GM12878 (cell line): ENCODE measurements at regions not wholly inside any gene's neighbourhood (a gene's known extent, or its start where the extent isn't known, plus 50 kb on each side); places are given as distances from the start of the nearest gene placed in this dataset.

ENCODE experiments used
- ATAC-seq: fragments of 200-7000 bp; cut with Tn5 transposase; 3 replicates; pipeline ENCODE4 v1.9.1; 2020; ENCODE audit warnings: mild to moderate bottlenecking, moderate library complexity
- BruUV-seq: library from RNA; stranded (reverse); fragments of 400-500 nt; replicated peaks from 2 replicates; lab custom pipeline; 2021; lab: Mats Ljungman, UMichigan
- CTCF ChIA-PET: fragments of 300-600 bp; sonication (Branson Sonifier 250); formaldehyde crosslinking; extraction: SDS; loops from one replicate; lab custom pipeline; 2021; ENCODE audit warnings: inconsistent platforms; lab: Yijun Ruan, JAX
- POLR2A ChIA-PET: fragments of 350-600 bp; formaldehyde crosslinking; extraction: SDS; loops from one replicate; lab custom pipeline; 2021; ENCODE audit warnings: inconsistent platforms; lab: Charles Lee
- RAD21 ChIA-PET: fragments of 300-600 bp; sonication (Branson Sonifier 250); formaldehyde crosslinking; loops from one replicate; lab custom pipeline; 2023; ENCODE audit warnings: antibody characterized with exemption; ENCODE audit not compliant: unreplicated experiment; lab: Charles Lee
- SMC1A ChIA-PET: fragments of 300-600 bp; sonication (Branson Sonifier 250); formaldehyde crosslinking; loops from one replicate; lab custom pipeline; 2023; ENCODE audit not compliant: unreplicated experiment, uncharacterized antibody; lab: Charles Lee
- DNase-seq: peaks from one replicate; pipeline ENCODE4 v3.0.0-alpha.2; 2011; ENCODE audit warnings: low read depth, low spot score
- FAIRE-seq: peaks from 3 replicates; lab custom pipeline; 2011; peaks lifted over from hg19 to GRCh38; lab: Jason Lieb, UNC
- H2AFZ ChIP-seq: 2 replicates; pipeline ENCODE4 v1.6.0; 2011; ENCODE audit warnings: low read depth, low read length, control low read depth; ENCODE audit not compliant: control insufficient read depth
- H3K27ac ChIP-seq: 2 replicates; pipeline ENCODE4 v1.5.1; 2011; ENCODE audit warnings: control low read depth; ENCODE audit not compliant: control insufficient read depth, insufficient read depth
- H3K27me3 ChIP-seq, 2 experiments: replicated peaks in 1 of 2; 2 replicates each; pipeline versions ENCODE4 v1.6.0 to v1.6.1; 2011; ENCODE audit warnings: low read length in 1 of 2; ENCODE audit not compliant: control insufficient read depth in 2 of 2, insufficient read depth in 2 of 2
- H3K36me3 ChIP-seq, 2 experiments: 2 replicates each; pipeline ENCODE4 v1.5.1; 2011; ENCODE audit warnings: low read length in 1 of 2; ENCODE audit not compliant: control insufficient read depth in 2 of 2, insufficient read depth in 2 of 2
- H3K4me1 ChIP-seq: 2 replicates; pipeline ENCODE4 v1.6.1; 2011; ENCODE audit warnings: mild to moderate bottlenecking, low read length, moderate library complexity, mixed read lengths; ENCODE audit not compliant: control insufficient read depth, insufficient read depth
- H3K4me2 ChIP-seq: 2 replicates; pipeline ENCODE4 v1.6.0; 2011; ENCODE audit warnings: control low read depth; ENCODE audit not compliant: control insufficient read depth, insufficient read depth
- H3K4me3 ChIP-seq: fragments of 200-600 bp; sonication (generic); 2 replicates; pipeline ENCODE4 v1.5.1; 2016
- H3K79me2 ChIP-seq: 2 replicates; pipeline ENCODE4 v1.6.0; 2011; ENCODE audit warnings: low read length; ENCODE audit not compliant: control insufficient read depth, insufficient read depth
- H3K9ac ChIP-seq: 2 replicates; pipeline ENCODE4 v1.8.0; 2011; ENCODE audit warnings: low read length, control low read depth, mixed read lengths; ENCODE audit not compliant: control insufficient read depth, insufficient read depth
- H3K9me3 ChIP-seq: replicated peaks from 3 replicates; pipeline ENCODE4 v1.5.1; 2011; ENCODE audit warnings: mild to moderate bottlenecking, low read length; ENCODE audit not compliant: control insufficient read depth, insufficient read depth
- H4K20me1 ChIP-seq: 2 replicates; pipeline ENCODE4 v1.6.0; 2011; ENCODE audit not compliant: control insufficient read depth, insufficient read depth
- CREM ChIP-seq: IDR thresholded peaks from 2 replicates; pipeline ENCODE4 v1.6.1; 2014; ENCODE audit warnings: antibody characterized with exemption, low read depth
- EED ChIP-seq: sonication (generic); IDR thresholded peaks from 2 replicates; pipeline ENCODE4 v1.6.1; 2016; ENCODE audit warnings: antibody characterized with exemption, low read depth
- GABPA ChIP-seq: IDR thresholded peaks from 2 replicates; pipeline ENCODE4 v1.6.1; 2014; ENCODE audit warnings: antibody characterized with exemption, low read depth, mild to moderate bottlenecking, inconsistent platforms
- JUNB ChIP-seq: IDR thresholded peaks from 2 replicates; pipeline ENCODE4 v1.6.1; 2016; ENCODE audit warnings: antibody characterized with exemption, mild to moderate bottlenecking
- NFYB ChIP-seq: IDR thresholded peaks from 2 replicates; pipeline ENCODE4 v1.6.1; 2011; ENCODE audit warnings: low read depth, mild to moderate bottlenecking, low read length, improper control_type of control experiment, moderate library complexity; ENCODE audit not compliant: insufficient read depth
- NR2C1 ChIP-seq: fragments of 450-650 bp; IDR thresholded peaks from 2 replicates; pipeline ENCODE4 v1.6.1; 2017; ENCODE audit warnings: antibody characterized with exemption, mild to moderate bottlenecking, moderate library complexity
- PAX8 ChIP-seq: fragments of 450-650 bp; IDR thresholded peaks from 2 replicates; pipeline ENCODE4 v1.6.1; 2017; ENCODE audit warnings: mild to moderate bottlenecking, moderate library complexity
- RAD21 ChIP-seq: IDR thresholded peaks from 2 replicates; pipeline ENCODE4 v1.6.1; 2011; ENCODE audit warnings: mild to moderate bottlenecking, low read depth, low read length, moderate library complexity; ENCODE audit not compliant: insufficient read depth
- RAD51 ChIP-seq: fragments of 450-650 bp; IDR thresholded peaks from 2 replicates; pipeline ENCODE4 v1.6.1; 2016; ENCODE audit warnings: moderate library complexity, mild to moderate bottlenecking, inconsistent platforms
- SRF ChIP-seq, 2 experiments: IDR thresholded peaks; 2 replicates each; pipeline ENCODE4 v1.6.1; 2011; ENCODE audit warnings: low read depth in 2 of 2, low read length in 2 of 2, mild to moderate bottlenecking in 1 of 2, moderate library complexity in 1 of 2
- TCF3 ChIP-seq: IDR thresholded peaks from 2 replicates; pipeline ENCODE4 v1.6.1; 2012; ENCODE audit warnings: low read depth, mild to moderate bottlenecking, low read length, borderline replicate concordance; ENCODE audit not compliant: insufficient read depth
- YBX1 ChIP-seq: fragments of 450-650 bp; IDR thresholded peaks from 2 replicates; pipeline ENCODE4 v1.6.1; 2016; ENCODE audit warnings: antibody characterized with exemption
- ZNF207 ChIP-seq: fragments of 450-650 bp; IDR thresholded peaks from 2 replicates; pipeline ENCODE4 v1.6.1; 2014; ENCODE audit warnings: antibody characterized with exemption, mild to moderate bottlenecking, borderline replicate concordance
- ZNF24 ChIP-seq: fragments of 450-650 bp; IDR thresholded peaks from 2 replicates; pipeline ENCODE4 v1.6.1; 2017; ENCODE audit warnings: antibody characterized with exemption, mild to moderate bottlenecking
- ZNF384 ChIP-seq: IDR thresholded peaks from 2 replicates; pipeline ENCODE4 v1.6.1; 2012; ENCODE audit warnings: low read depth, mild to moderate bottlenecking, low read length, improper control_type of control experiment, borderline replicate concordance
- WGBS: methylation state at CpG from one replicate; pipeline ENCODE4 v1.1.6; 2016; ENCODE audit warnings: low lambda C conversion rate; ENCODE audit not compliant: insufficient replicate concordance, insufficient coverage; ENCODE audit errors: missing lambda C conversion rate; 5-methylcytosine and 5-hydroxymethylcytosine counted together
- in situ Hi-C: fragments of 300-500 bp; cut with MboI; formaldehyde crosslinking; loops from 9 replicates; pipeline ENCODE4 v1.14.3; 2018; ENCODE audit warnings: mixed read lengths
- intact Hi-C: fragments of 100-400 bp; cut with micrococcal nuclease; formaldehyde crosslinking; loops from one replicate; pipeline ENCODE4 v1.14.2; 2022; ENCODE audit not compliant: unreplicated experiment
- TF ChIP-seq, protein P1 (sequence below): fragments of 450-650 bp; IDR thresholded peaks from 2 replicates; pipeline ENCODE4 v1.6.1; 2016; ENCODE audit warnings: mild to moderate bottlenecking, moderate library complexity, borderline replicate concordance
- TF ChIP-seq, protein P2 (sequence below): fragments of 450-650 bp; IDR thresholded peaks from 2 replicates; pipeline ENCODE4 v1.6.1; 2017; ENCODE audit warnings: mild to moderate bottlenecking, moderate library complexity

DNA sequence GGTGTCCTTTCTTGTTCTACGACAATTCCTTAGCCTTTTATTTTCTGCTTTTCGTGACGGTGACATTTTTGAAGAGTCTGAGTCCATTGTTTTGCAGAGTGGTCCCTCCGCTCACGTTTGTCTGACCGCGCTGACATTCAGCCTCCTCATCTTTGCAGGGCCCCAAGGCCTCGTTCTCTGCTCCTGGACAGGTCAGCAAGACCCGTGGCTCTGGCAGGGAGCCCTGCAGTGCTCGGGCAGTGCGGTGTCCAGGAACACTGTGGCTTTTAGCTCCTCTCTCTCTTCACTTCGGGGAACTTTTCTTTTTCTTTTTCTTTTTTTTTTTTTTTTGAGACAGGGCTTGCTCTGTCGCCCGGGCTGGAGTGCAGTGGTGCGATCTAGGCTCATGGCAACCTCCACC is 142.5 kb downstream of the DNAJB6 start (continued):
- TF ChIP-seq, protein P1, sequence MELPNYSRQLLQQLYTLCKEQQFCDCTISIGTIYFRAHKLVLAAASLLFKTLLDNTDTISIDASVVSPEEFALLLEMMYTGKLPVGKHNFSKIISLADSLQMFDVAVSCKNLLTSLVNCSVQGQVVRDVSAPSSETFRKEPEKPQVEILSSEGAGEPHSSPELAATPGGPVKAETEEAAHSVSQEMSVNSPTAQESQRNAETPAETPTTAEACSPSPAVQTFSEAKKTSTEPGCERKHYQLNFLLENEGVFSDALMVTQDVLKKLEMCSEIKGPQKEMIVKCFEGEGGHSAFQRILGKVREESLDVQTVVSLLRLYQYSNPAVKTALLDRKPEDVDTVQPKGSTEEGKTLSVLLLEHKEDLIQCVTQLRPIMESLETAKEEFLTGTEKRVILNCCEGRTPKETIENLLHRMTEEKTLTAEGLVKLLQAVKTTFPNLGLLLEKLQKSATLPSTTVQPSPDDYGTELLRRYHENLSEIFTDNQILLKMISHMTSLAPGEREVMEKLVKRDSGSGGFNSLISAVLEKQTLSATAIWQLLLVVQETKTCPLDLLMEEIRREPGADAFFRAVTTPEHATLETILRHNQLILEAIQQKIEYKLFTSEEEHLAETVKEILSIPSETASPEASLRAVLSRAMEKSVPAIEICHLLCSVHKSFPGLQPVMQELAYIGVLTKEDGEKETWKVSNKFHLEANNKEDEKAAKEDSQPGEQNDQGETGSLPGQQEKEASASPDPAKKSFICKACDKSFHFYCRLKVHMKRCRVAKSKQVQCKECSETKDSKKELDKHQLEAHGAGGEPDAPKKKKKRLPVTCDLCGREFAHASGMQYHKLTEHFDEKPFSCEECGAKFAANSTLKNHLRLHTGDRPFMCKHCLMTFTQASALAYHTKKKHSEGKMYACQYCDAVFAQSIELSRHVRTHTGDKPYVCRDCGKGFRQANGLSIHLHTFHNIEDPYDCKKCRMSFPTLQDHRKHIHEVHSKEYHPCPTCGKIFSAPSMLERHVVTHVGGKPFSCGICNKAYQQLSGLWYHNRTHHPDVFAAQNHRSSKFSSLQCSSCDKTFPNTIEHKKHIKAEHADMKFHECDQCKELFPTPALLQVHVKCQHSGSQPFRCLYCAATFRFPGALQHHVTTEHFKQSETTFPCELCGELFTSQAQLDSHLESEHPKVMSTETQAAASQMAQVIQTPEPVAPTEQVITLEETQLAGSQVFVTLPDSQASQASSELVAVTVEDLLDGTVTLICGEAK, result no peak
- TF ChIP-seq GABPA, result no peak
- no peak for TF ChIP-seq CREM
- no peak for TF ChIP-seq RAD21

DNA sequence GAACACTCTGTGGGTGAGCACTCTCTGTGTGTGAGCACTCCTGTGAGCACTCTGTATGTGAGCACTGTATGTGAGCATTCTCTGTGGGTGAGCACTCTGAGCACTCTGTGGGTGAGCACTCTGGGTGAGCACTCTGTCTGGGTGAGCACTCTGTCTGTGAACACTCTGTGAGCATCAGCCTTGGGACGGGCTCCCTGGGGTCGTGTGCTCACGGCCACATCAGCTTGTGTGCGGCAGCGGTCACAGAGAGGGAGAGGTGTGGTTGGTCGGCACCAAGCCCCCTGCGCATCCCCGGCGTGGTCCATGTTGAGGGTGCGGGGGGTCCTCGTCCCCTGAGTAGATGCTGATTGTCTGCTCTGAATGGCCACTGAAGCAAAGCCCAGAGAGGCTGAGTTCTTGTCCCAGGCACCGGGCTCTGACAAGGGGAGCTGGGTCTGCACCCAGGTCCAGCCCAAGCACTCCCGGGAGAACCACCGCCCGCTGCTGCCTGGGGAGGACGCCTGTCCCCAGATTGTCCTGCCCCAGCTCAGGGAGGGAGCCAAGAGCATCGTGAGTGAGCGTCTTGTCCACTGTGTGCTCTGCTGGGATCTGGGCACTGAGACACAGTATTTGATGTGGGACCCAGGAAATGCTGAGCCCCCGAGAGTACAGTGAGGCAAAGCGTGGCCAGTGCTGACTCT is 143.7 kb downstream of the DNAJB6 start:
- no peak for ATAC-seq
- ChIA-PET CTCF (no interaction called here), POLR2A (no interaction called here), RAD21 (no interaction called here), SMC1A (no interaction called here)
- Histone ChIP-seq H3K36me3 (no peaks in the 10 kb centered on the region), H3K4me3 (no peak overlapping the region), H3K9me3 (no peaks in the 10 kb centered on the region; the same call in 1 of the 3 replicates), H3K4me1 (0 out of 2 replicates have a peak, but pooled peaks cover 4% of the 10 kb centered on the region), H4K20me1 (no peaks in the 10 kb centered on the region), H2AFZ (no peak overlapping the region), H3K9ac (no peak overlapping the region), H3K27me3 (no peaks in the 10 kb centered on the region), H3K79me2 (no peaks in the 10 kb centered on the region), H3K27ac (no peak overlapping the region), H3K4me2 (no peak overlapping the region)
- BruUV-seq, result no TSS peak
- 74% methylated on average over 17 of the region's 20 CpGs for WGBS
- no peak for DNase-seq
- in situ Hi-C loops (no loop called here), intact Hi-C loops (no loop called here)
- FAIRE-seq, result no peak
- TF ChIP-seq, protein P2, sequence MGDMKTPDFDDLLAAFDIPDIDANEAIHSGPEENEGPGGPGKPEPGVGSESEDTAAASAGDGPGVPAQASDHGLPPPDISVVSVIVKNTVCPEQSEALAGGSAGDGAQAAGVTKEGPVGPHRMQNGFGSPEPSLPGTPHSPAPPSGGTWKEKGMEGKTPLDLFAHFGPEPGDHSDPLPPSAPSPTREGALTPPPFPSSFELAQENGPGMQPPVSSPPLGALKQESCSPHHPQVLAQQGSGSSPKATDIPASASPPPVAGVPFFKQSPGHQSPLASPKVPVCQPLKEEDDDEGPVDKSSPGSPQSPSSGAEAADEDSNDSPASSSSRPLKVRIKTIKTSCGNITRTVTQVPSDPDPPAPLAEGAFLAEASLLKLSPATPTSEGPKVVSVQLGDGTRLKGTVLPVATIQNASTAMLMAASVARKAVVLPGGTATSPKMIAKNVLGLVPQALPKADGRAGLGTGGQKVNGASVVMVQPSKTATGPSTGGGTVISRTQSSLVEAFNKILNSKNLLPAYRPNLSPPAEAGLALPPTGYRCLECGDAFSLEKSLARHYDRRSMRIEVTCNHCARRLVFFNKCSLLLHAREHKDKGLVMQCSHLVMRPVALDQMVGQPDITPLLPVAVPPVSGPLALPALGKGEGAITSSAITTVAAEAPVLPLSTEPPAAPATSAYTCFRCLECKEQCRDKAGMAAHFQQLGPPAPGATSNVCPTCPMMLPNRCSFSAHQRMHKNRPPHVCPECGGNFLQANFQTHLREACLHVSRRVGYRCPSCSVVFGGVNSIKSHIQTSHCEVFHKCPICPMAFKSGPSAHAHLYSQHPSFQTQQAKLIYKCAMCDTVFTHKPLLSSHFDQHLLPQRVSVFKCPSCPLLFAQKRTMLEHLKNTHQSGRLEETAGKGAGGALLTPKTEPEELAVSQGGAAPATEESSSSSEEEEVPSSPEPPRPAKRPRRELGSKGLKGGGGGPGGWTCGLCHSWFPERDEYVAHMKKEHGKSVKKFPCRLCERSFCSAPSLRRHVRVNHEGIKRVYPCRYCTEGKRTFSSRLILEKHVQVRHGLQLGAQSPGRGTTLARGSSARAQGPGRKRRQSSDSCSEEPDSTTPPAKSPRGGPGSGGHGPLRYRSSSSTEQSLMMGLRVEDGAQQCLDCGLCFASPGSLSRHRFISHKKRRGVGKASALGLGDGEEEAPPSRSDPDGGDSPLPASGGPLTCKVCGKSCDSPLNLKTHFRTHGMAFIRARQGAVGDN, result no peak
- no peak for TF ChIP-seq NFYB
- TF ChIP-seq JUNB, result no peak
- no peak for TF ChIP-seq RAD51
- TF ChIP-seq EED, result no peak
- no peak for TF ChIP-seq PAX8
- TF ChIP-seq ZNF384, result no peak
- no peak for TF ChIP-seq YBX1
- TF ChIP-seq ZNF24, result no peak
- no peak for TF ChIP-seq NR2C1
- TF ChIP-seq SRF (IDR thresholded peaks at IDR 0.05; ENCODE audit: low read depth in 2 of 2, low read length in 2 of 2), result no peak
- TF ChIP-seq ZNF207, result no peak
- TF ChIP-seq TCF3, result no peak
